ENCODE measurements at regions not wholly inside any gene's neighbourhood (a gene's known extent, or its start where the extent isn't known, plus 50 kb on each side); places are given as distances from the start of the nearest gene placed in this dataset.

DNA sequence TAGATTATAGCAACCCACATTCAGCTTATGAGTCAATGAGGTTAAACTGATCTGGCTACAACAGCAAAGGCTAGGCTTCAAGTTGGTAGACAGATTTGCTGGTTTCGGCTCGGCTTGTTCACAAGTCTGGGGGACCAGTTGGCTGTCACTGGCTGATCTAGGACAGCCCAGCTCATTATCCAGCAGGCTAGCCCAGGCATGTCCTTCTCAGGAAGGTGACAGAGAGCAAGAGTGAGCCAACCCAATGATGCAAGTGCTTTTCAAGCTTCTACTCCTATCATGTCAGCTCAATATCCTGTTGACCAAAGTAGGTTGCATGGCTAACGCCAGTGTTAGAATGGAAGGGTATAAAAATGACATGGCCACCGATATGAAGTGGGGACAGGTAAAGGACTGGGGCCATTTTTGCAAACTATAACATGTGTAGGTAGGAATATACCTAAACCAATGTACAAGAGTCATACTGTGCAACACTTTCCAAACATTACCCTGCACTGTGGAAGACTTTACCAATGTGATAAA is 220.9 kb upstream of the SOX21 start:
- Mint-ChIP-seq H3K36me3 (peaks cover 4% of the 10 kb centered on the region), H3K4me1 (ENCODE audit: low read depth in 2 of 2) (no peaks in the 10 kb centered on the region)
- ATAC-seq: no peak

DNA sequence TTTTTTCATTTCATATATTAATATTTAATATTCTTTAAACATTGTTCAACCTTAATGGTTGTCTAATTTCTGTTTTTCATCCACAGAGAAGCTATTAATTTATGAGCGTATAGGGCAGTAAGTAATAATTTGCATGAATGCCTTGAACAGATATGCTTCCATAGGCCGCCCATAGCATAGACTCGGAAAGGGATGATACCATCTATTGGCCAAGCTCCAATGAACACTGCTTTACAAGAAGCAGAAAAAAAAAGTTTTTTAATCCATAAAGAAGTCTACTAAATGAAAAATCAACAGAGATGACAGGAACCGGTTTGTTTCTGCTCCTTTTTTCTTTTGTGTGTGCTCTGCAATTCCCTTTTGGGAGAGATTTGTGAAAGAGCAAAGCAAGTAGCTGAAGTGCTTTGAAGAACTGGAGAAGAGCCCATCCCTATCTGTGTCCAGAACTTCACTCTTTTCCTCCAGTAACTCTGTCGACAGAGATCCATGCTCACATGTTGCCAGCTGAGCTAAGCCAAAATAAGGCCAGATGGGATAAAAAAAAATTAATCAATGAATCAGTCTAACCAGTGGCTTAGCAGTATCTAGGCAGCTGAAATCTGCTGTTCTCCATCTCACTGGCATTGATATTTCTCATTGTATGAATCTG is 215.9 kb upstream of the SOX21 start:
- Mint-ChIP-seq H3K27ac (no peak overlapping the region), H3K27me3 (no peaks in the 10 kb centered on the region), H3K4me1 (ENCODE audit: low read depth in 2 of 2) (no peaks in the 10 kb centered on the region), H3K4me3 (no peak overlapping the region), H3K36me3 (peaks cover 4% of the 10 kb centered on the region), H3K9me3 (peaks cover 9% of the 10 kb centered on the region)
- DNase-seq (ENCODE audit: low spot score) (no peak), ATAC-seq (no peak)

More for the DNA sequence above, 220.9 kb upstream of the SOX21 start:
- Mint-ChIP-seq H3K27me3 (no peaks in the 10 kb centered on the region), H3K27ac (no peak overlapping the region), H3K4me3 (no peak overlapping the region), H3K9me3 (peaks cover 8% of the 10 kb centered on the region)
- DNase-seq (ENCODE audit: low spot score): no peak

DNA sequence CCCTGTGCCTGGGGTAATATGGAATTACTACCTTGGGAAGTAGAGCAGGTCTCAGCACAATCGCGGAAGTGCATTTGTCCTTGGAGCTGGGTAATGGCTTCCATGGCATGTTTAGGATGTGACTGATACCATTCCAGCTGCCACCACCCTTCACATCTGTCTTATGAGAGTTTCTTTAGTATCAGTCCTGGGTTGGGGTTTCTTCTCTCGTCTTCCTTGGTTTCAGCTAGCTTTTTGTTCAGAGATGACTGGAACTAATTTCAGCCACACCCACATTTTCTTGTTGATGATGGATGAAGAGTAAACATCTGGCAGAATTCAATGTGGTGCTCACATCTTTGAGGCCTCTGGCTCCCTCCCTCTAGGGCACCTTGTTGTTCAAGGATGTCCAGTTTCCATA is 212.9 kb upstream of the SOX21 start:
- DNase-seq (ENCODE audit: low spot score) (no peak), ATAC-seq (no peak)
- Mint-ChIP-seq H3K27ac (no peak overlapping the region), H3K36me3 (no peaks in the 10 kb centered on the region), H3K27me3 (no peaks in the 10 kb centered on the region), H3K4me3 (no peak overlapping the region), H3K9me3 (peaks cover 5% of the 10 kb centered on the region), H3K4me1 (ENCODE audit: low read depth in 2 of 2) (no peaks in the 10 kb centered on the region)

DNA sequence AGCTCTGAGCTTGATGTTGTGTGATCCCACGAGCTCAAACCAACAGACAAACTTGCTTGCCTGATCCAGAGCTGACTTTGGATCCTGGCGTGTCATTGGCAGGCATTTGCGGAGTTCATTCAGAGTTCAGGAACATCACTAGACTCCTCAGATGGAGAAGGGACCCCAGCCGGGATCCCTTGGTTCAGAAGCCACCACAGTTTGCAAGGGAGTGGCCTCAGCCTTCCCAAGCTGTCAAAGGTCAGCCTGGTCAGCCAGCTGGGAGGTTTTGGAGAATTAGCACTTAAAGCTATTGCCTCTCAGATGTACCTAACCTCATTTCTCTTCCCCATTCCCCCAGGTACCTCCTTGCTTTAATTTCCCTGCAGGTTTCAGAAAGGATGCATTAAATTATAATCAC is 208.8 kb upstream of the SOX21 start:
- no peak overlapping the region for H3K27ac Mint-ChIP-seq

DNA sequence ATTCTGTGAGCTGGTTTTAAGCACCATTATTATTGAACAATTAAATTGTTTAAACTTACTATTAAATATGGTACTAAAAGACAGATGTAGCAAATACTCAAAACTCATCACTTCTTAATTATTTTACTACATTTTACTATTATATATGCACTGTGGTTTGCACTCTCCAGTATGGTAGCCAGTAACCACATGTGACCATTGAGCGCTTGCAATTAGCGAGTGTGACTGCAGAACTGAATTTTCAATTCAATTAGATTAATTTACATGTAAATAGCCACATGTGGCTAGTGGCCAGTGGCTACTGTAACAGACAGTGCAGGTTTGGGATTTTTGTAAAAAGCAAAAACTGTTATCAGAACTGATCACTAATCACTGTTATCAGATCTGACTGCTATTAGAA is 208.2 kb upstream of the SOX21 start:
- peaks cover 0 to 7% of the 10 kb centered on the region in 2 donors for H3K27me3 Mint-ChIP-seq

More for the DNA sequence above, 208.8 kb upstream of the SOX21 start:
- H3K4me3 Mint-ChIP-seq: no peak overlapping the region
- no peak for DNase-seq (ENCODE audit: low spot score)
- H3K9me3 Mint-ChIP-seq: peaks cover 5% of the 10 kb centered on the region
- no peaks in the 10 kb centered on the region for H3K36me3 Mint-ChIP-seq
- no peaks in the 10 kb centered on the region for H3K4me1 Mint-ChIP-seq (ENCODE audit: low read depth in 2 of 2)
- ATAC-seq: no peak
- peaks cover 0 to 6% of the 10 kb centered on the region in 2 donors for H3K27me3 Mint-ChIP-seq

DNA sequence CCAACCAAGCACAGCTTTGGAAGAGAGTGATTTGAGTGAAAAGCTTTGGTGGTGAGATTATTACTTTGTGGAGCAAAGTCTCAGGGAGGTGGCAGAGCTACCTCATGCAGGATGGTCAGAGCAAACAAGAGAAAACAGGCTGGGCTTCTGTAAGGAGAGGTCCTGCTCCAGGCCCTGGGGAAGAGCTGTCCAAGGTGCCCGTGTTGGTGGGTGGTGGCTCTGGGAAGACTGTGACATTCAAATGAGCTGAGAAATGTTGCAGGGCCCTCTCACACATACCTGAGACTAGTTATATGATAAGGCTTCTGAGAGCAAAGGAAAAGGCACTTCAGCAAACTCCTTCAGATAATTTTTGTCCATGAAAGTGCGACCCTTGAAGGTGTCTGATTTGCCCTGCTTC is 205.5 kb upstream of the SOX21 start:
- Mint-ChIP-seq H3K4me1 (ENCODE audit: low read depth in 2 of 2) (no peaks in the 10 kb centered on the region), H3K27me3 (peaks cover 0 to 7% of the 10 kb centered on the region in 2 donors), H3K4me3 (no peak overlapping the region), H3K9me3 (peaks cover 5% of the 10 kb centered on the region), H3K27ac (no peak overlapping the region), H3K36me3 (no peaks in the 10 kb centered on the region)
- ATAC-seq (no peak), DNase-seq (ENCODE audit: low spot score) (no peak)

More for the DNA sequence above, 208.2 kb upstream of the SOX21 start:
- DNase-seq (ENCODE audit: low spot score): no peak
- Mint-ChIP-seq H3K4me1 (ENCODE audit: low read depth in 2 of 2) (no peaks in the 10 kb centered on the region), H3K4me3 (no peak overlapping the region), H3K27ac (no peak overlapping the region), H3K9me3 (peaks cover 5% of the 10 kb centered on the region), H3K36me3 (no peaks in the 10 kb centered on the region)
- no peak for ATAC-seq

DNA sequence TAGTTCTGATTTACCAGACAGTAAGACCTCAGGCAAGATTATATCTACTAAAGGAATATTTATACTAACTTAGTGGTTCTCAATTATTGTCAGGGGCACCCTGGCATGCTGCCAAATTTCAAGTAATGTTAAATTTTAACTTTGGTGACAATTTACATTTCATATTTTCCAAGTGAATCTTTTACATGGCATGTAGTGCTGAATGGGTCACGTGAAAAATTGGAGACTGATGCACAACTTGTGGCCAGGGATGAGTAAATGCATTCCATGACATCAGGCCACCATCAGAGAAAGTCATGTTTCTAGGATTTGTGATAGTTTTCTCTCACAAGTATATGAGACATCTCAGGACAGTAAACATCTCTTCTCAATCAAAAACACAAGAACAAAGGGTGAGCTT is 202.6 kb upstream of the SOX21 start:
- H3K4me3 Mint-ChIP-seq: no peak overlapping the region
- H3K4me1 Mint-ChIP-seq (ENCODE audit: low read depth in 2 of 2): no peaks in the 10 kb centered on the region
- no peak overlapping the region for H3K27ac Mint-ChIP-seq
- no peaks in the 10 kb centered on the region for H3K36me3 Mint-ChIP-seq
- no peak for DNase-seq (ENCODE audit: low spot score)
- peaks cover 5% of the 10 kb centered on the region for H3K9me3 Mint-ChIP-seq
- peaks cover 0 to 31% of the 10 kb centered on the region in 2 donors for H3K27me3 Mint-ChIP-seq
- ATAC-seq: no peak

DNA sequence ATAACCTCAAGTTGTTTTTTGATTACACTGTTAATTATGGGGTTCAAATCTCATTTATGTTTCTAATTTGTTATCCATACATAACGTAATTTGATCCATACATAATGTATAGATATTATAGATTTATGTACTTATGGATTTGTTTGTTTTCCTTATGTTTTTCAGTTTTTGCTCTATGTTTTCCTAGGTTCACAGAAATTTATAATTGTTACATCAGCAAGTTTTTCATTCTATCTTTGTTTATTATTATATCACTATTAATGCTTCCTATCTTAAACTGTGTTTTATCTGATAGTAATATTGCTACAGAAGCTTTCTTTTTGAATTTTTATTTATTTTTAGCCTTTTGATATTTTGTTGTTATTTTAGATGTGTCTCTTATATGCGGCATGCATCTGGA is 194.3 kb upstream of the SOX21 start:
- Mint-ChIP-seq H3K27me3 (peaks cover 0 to 32% of the 10 kb centered on the region in 2 donors), H3K4me3 (no peak overlapping the region), H3K36me3 (no peaks in the 10 kb centered on the region), H3K27ac (no peak overlapping the region), H3K9me3 (peaks cover 5% of the 10 kb centered on the region), H3K4me1 (ENCODE audit: low read depth in 2 of 2) (no peaks in the 10 kb centered on the region)
- ATAC-seq (no peak), DNase-seq (ENCODE audit: low spot score) (no peak)

DNA sequence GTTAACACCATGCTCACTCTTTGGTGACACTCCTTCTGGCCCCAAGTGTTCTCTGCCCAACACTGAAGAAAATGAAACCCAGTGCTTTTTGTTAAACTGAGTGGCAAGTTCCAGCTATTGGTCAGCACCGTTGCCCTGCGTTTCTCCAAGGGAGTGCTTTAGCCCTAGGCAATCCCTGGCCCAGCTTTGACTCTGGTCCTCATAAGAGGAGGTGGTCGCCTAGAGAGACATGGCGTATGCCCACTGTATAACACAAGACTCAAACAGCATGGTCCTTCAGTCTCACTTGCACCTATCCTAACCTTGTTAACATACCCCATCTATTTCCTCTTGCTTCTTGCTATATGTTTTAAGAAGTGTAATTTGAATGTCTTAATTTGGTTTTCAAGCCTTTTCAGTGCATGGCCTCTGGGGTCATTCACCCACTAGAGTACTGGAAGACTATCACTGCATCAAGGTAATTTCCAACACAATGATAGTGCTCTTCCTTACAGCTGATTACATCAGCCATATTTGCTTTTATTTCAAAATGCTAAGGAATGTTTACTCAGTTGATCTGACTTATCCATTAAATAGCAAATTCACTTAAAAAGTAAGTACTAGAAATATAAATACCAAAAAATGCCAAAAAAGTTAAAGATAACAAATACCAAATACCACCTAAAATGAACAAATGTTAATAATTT is 190.5 kb upstream of the SOX21 start:
- Mint-ChIP-seq H3K4me1 (ENCODE audit: low read depth in 2 of 2) (no peaks in the 10 kb centered on the region), H3K9me3 (no peaks in the 10 kb centered on the region), H3K27me3 (peaks cover 0 to 7% of the 10 kb centered on the region in 2 donors), H3K36me3 (no peaks in the 10 kb centered on the region), H3K4me3 (no peak overlapping the region), H3K27ac (no peak overlapping the region)
- ATAC-seq (peak; percentile 45 to 51), DNase-seq (ENCODE audit: low spot score) (no peak)

DNA sequence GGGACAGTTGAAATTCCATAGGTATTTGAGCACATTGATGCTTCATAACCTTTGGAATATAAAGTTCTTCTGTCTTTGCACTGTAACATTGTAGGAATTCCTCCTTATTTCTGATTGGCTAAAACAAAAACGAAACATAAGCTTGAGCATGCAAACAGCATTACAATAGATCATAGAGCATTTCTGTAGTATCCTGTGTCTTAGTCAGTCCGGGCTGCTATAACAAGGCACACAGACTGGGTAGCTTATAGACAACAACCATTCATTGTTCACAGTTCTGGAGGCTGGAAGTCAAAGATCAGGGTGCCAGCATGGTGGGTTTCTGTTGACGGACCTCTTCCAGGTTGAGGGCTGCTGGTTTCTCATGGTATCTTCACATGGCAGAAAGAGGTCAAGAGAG is 188.7 kb upstream of the SOX21 start:
- Mint-ChIP-seq H3K27me3 (no peaks in the 10 kb centered on the region), H3K4me3 (no peak overlapping the region), H3K9me3 (no peaks in the 10 kb centered on the region), H3K36me3 (no peaks in the 10 kb centered on the region), H3K27ac (no peak overlapping the region), H3K4me1 (ENCODE audit: low read depth in 2 of 2) (no peaks in the 10 kb centered on the region)
- ATAC-seq (no peak), DNase-seq (ENCODE audit: low spot score) (no peak)

DNA sequence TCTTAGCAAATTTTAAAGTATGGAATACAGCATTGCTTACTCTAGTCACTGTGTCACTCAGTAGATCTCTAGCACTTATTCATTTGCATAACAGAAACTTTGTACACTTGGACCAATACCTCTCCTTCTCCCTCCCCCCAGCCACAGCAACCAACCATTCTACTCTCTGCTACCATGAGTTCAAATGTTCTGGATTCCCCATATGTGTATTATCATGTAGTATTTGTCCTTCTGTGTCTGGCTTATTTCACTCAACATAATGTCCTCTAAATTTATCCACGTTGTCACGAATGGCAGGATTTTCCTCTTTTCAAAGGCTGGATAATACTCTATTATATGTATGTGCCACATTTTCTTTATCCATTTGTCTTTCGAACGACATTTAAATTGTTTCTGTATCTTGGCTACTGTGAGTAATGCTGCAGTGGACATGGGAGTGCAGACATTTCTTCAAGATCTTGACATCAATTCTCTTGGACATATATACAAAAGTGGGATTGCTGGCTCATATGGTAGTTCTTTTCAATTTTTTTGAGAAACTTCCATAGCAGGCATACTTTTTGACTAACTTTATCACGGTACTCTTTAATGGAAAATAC is 184.5 kb upstream of the SOX21 start:
- no peak for DNase-seq (ENCODE audit: low spot score)
- Mint-ChIP-seq H3K9me3 (no peaks in the 10 kb centered on the region), H3K27ac (no peak overlapping the region), H3K4me1 (ENCODE audit: low read depth in 2 of 2) (no peaks in the 10 kb centered on the region), H3K36me3 (no peaks in the 10 kb centered on the region), H3K4me3 (no peak overlapping the region), H3K27me3 (no peaks in the 10 kb centered on the region)
- no peak for ATAC-seq

DNA sequence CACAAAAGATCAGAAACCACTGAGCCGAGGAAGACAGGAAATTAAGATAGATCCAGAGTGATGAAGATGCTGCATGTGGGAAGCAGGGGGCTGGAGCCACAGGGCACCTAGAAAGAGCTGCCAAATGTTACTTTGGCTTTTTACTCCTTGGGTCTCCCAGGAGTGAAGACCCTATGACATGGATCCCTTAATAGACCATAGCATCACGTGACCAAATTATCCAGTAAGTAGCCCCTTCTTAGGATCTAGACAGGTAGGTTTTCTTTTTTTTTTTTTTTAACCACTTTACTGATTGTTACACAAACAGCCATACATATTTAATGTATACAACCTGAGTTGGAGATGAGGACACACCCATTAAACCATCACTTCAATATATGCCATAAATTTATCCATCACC is 183.9 kb upstream of the SOX21 start:
- no peak for DNase-seq (ENCODE audit: low spot score)
- H3K27ac Mint-ChIP-seq: no peak overlapping the region
- H3K4me3 Mint-ChIP-seq: no peak overlapping the region
- no peaks in the 10 kb centered on the region for H3K36me3 Mint-ChIP-seq
- no peaks in the 10 kb centered on the region for H3K4me1 Mint-ChIP-seq (ENCODE audit: low read depth in 2 of 2)
- ATAC-seq: no peak
- no peaks in the 10 kb centered on the region for H3K27me3 Mint-ChIP-seq
- H3K9me3 Mint-ChIP-seq: no peaks in the 10 kb centered on the region

DNA sequence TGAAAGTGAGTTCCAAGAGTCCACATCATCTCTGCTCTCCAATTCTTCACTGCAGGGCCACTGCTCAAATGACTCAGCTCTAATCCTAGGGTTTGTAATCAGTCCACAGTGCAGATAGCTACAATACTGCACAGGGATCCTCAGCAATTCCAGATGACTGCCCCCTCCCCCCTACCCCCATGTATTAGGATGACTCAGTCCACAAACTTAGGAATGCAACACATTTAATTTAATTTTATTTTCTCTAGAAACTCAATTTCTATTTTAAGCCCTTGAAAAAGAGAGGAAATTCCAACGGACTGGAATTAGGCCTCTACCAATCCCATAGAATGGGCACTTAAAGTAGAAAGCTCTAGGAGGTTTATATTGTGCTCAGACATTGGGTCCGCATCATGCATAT is 173.8 kb upstream of the SOX21 start:
- ATAC-seq: no peak
- H3K36me3 Mint-ChIP-seq: no peaks in the 10 kb centered on the region
- no peaks in the 10 kb centered on the region for H3K27me3 Mint-ChIP-seq
- H3K4me1 Mint-ChIP-seq (ENCODE audit: low read depth in 2 of 2): no peaks in the 10 kb centered on the region
- no peak overlapping the region for H3K4me3 Mint-ChIP-seq
- peaks cover 2% of the 10 kb centered on the region for H3K9me3 Mint-ChIP-seq
- DNase-seq (ENCODE audit: low spot score): no peak
- H3K27ac Mint-ChIP-seq: no peak overlapping the region

DNA sequence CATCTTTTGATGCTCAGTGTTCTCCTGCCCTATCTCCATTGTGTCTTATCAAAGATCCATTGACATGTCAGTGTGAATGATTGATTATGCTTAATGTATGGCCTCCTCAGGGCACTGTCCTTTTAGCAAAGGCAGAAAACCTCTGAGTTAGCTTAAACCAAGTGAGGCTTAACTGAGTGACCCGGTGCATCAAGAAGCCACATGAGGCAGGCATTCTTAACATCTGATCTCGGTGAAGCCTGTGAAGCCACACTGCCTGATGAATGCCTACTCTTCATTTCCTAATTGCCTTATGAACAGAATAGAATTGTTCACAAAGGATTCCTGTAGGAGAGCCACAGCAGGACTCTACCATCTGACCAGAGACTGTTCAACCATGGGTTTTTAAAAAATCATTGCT is 168.1 kb upstream of the SOX21 start:
- Mint-ChIP-seq H3K27me3 (no peaks in the 10 kb centered on the region), H3K27ac (no peak overlapping the region), H3K4me1 (ENCODE audit: low read depth in 2 of 2) (no peaks in the 10 kb centered on the region), H3K4me3 (no peak overlapping the region), H3K36me3 (no peaks in the 10 kb centered on the region), H3K9me3 (no peaks in the 10 kb centered on the region)
- no peak for DNase-seq (ENCODE audit: low spot score)
- no peak for ATAC-seq
